Left lobe of liver (tissue), 2 donors: ENCODE measurements at regions not wholly inside any gene's neighbourhood (a gene's known extent, or its start where the extent isn't known, plus 50 kb on each side); places are given as distances from the start of the nearest gene placed in this dataset.
"Not testable (repeated sequence)": the region's sequence is repeated elsewhere in the genome, so short reads cannot be mapped to it uniquely, and the experiment has no call there.

Source experiments
- ATAC-seq: fragments of 200-7000 bp; cut with Tn5 transposase; one replicate; pipeline ENCODE4 v1.9.1; 2020; ENCODE audit warnings: mild to moderate bottlenecking, moderate library complexity
- DNase-seq: peaks from one replicate; pipeline ENCODE4 v3.0.0-alpha.2; 2020; ENCODE audit warnings: low spot score
- donor health status: DM: no; HTN: no; CAD: no; lungs with moderate emphysema.
- donor health status: DM: no; HTN: yes; CAD: no.

- ATAC-seq (no peak), DNase-seq (no peak)
Observed at GRCh38 chr5:113652161-113652560, 138.7 kb downstream of the YTHDC2 start.

- no peak for ATAC-seq
- no peak for DNase-seq
Observed at GRCh38 chr5:113654828-113655227, 141.3 kb downstream of the YTHDC2 start.

GRCh38 chr5:113660206-113660605, 146.7 kb downstream of the YTHDC2 start:
- no peak for ATAC-seq
- no peak for DNase-seq

DNA sequence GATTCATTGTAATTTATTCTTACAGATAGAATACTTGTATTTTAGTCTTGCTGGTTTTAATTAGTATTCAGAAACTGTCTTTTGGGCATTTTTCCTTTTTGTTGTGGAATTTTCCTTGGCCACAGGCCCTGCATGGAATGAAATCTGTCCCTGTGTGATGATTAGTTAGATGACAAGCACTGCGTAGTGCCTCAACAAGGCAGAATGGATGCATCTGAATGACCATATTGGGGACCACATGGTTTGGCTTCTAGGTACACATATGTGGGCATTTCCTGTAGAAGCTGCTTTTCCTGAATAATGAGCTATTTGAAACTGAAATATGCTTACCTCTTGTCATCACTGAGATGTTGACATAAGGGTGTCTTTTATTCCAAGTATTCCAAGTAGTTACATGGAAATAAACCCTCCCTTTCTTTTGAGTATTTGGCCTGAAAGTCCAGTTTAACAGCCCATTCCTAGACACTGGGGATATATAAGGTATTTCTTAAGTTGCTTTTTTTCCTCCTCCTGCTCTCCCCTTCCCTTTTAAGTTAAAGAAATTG, 147.3 kb downstream of the YTHDC2 start:
- DNase-seq, result no peak
- no peak for ATAC-seq

DNA sequence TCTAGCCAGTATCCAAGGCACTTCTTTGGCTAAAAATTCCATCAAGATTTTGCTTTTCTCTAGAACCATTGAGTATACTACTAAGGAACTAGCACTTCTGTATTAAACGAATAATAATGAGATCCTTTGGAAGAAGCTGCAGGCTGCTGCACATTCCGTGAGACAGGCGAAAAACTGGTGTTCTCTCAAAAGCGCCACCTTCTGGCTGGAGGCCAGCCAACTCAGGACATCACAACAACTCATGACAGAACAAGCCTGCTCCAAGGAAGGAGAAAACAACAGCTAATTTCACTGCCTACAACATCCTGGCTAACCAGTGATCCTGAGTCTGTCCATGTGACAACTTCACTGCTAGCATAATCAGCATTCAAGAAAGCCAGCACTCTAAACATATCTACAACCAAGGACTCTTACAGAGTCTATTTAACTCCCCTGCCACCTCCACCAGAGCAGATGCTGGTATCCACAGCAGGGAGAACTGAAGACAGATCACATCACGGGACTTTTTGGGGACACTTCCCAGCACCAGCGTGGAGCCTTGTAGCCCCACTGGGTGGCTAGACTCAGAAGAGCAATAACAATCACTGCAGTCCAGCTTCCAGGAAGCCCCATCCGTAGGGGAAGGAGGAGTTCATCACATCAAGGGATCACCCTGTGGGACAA, 150.5 kb downstream of the YTHDC2 start:
- DNase-seq (peak; percentile 73), ATAC-seq (peak; percentile 74)

GRCh38 chr5:113673041-113673440, 159.5 kb downstream of the YTHDC2 start:
- ATAC-seq, result no peak
- DNase-seq, result no peak

GRCh38 chr5:113675166-113675565, 161.7 kb downstream of the YTHDC2 start:
- DNase-seq (no peak), ATAC-seq (no peak)

DNA sequence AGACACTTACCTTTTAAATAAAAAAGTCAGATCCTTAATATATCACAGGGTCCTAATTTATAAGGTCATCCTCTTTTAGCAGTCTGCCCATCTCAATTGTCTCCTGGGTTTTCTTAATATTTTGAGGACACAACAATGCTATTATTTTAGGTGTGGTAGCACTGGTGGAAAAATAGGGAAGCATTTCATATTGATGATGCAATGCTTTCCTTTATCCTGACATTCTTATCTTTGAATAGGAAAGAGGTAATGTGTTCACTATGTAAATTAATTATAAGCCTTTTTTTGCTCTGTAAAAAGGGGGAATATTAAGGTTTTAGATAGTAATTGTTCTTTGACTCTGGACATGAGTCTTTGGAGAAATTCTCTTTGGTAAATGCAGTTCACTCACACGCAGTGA, 164.7 kb downstream of the YTHDC2 start:
- ATAC-seq (no peak), DNase-seq (no peak)

DNA sequence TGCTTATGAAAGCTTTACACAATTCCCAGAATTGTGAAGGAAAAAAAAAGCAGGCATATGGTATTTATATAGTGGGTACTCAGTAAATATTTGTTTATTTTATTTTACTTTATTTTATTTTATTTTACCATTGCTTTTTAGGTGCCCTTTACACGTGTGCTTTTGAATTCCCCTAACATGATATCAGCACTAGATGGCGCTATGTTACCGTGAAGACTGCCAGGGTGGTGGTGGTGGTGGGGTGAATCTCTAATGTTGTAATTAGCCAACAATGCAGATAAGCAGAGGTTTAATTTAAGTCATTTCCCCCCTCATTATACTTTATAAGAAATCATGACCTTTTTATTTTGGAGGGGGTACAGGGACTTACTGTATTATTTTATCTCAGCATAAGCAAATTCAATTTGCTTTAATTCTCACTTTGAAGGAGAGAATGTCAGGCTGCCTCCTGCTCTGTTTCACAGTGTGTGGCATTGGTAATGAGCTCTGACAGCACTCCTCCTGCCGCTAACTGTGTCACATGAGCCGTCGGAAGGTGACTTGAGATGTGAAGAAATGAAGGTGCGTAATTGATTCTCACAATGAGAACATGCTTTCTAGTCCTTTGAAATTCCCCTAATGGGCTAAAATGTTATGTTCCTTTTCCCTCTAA, 165.6 kb downstream of the YTHDC2 start:
- ATAC-seq (peak; percentile 95), DNase-seq (no peak)

GRCh38 chr5:113680534-113680933, 167.0 kb downstream of the YTHDC2 start:
- ATAC-seq, result no peak
- DNase-seq, result no peak

- ATAC-seq, result peak; percentile 72
- no peak for DNase-seq
Observed at GRCh38 chr5:113682497-113683136, 169.1 kb downstream of the YTHDC2 start.

DNA sequence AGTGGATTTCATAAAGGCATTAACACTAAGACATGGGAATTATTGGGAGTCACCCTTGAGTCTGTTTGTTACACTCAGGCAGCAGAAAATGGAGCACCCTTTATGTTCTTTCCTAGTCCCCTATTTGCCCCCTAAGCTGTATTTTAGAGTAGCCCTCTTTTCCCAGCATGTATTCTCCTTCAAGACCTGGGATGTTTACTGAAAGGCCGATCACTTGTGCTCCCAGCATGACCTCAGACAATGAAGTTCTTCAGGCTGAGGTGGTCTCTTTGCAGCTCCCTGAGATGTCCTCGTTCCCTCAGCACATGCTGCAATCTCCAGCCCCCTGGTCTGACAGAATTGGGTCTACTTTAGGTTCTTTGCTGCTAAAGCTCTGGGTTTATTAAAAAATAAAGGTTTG, 169.7 kb downstream of the YTHDC2 start:
- DNase-seq (no peak), ATAC-seq (no peak)

- no peak for ATAC-seq
- DNase-seq, result no peak
Observed at GRCh38 chr5:113686599-113686998, 173.1 kb downstream of the YTHDC2 start.

DNA sequence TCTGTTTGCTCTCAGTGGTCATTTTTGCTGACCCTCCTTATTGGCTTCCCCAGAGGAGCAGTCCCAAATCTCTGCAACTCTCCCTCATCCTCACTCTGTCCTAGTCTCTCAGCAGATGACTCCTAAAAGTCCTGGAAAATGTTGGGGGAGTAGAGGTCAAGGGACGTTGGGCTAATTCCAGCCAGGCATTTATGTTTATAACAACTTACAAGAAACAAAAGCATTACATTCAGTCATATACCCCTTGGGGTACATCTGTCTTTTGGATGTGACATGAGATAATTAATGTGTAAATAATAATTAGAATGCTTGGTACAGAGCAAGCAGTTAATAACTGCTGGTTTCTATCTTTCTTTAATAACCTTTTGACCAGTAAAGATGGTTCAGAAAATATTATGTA, 176.2 kb downstream of the YTHDC2 start:
- ATAC-seq (no peak), DNase-seq (no peak)

- ATAC-seq, result no peak
- DNase-seq, result no peak
Observed at GRCh38 chr5:113692466-113692865, 179.0 kb downstream of the YTHDC2 start.

- DNase-seq (no peak), ATAC-seq (no peak)
Observed at GRCh38 chr5:113692891-113693457, 179.5 kb downstream of the YTHDC2 start.

DNA sequence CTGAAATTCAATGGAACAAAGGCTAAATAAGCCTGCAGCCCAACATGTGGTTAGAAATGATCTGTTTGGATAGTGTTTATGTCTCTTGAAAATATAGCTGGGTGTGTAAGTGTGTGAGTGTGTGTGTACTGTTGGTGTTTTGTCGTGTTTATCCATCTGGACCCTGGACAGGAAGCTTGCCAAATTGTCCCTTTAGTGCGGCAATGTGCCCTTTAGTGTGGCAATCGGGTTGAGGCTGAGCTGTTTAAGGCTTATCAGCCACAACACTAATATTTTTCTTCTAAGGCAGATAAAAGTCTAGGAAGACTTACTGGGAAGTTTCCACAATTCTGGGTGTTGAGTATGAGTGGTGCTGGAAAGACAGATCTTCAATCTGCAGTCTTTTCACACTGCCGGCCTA, 180.2 kb downstream of the YTHDC2 start:
- peak; percentile 15 for ATAC-seq
- DNase-seq, result no peak

- DNase-seq (no peak), ATAC-seq (no peak)
Observed at GRCh38 chr5:113694576-113694975, 181.1 kb downstream of the YTHDC2 start.

- DNase-seq, result no peak
- ATAC-seq, result no peak
Observed at GRCh38 chr5:113703266-113703665, 189.8 kb downstream of the YTHDC2 start.

GRCh38 chr5:113705657-113706056, 192.2 kb downstream of the YTHDC2 start:
- no peak for DNase-seq
- ATAC-seq, result no peak

- DNase-seq, result no peak
- ATAC-seq, result no peak
Observed at GRCh38 chr5:113713051-113713450, 199.6 kb downstream of the YTHDC2 start.

DNA sequence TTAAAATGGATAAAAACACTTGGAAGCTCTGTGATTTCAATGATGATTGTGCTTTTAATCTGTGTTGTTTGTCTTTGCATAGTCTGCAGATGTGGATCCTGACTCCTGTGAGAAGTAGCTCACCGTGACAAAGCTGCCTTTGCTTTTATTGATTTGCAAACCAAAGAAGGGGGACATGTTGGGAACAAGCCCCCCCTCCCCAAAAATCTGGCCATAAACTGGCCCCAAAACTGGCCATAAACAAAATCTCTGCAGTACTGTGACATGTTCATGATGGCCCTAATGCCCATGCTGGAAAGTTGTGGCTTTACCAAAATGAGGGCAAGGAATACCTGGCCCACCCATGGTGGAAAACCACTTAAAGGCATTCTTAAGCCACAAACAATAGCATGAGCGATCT, 202.4 kb downstream of the YTHDC2 start:
- not testable (repeated sequence) for ATAC-seq, DNase-seq
